OCI-LY1 (cell line): ENCODE measurements at regions not wholly inside any gene's neighbourhood (a gene's known extent, or its start where the extent isn't known, plus 50 kb on each side); places are given as distances from the start of the nearest gene placed in this dataset.

Experiments
- EZH2 ChIP-seq: fragments of 200-600 bp; sonication (generic), shearing (Covaris generic); IDR thresholded peaks from 2 replicates; pipeline ENCODE4 v1.8.0; 2017; ENCODE audit warnings: borderline replicate concordance, mixed run types, mild to moderate bottlenecking, antibody characterized with exemption, low read length, moderate library complexity, mixed read lengths
- TF ChIP-seq, protein P1 (sequence below): fragments of 200-600 bp; sonication (generic), shearing (Covaris generic); IDR thresholded peaks from 2 replicates; pipeline ENCODE4 v1.5.1; 2017; ENCODE audit warnings: mild to moderate bottlenecking, antibody characterized with exemption, low read length, moderate library complexity, mixed read lengths

DNA sequence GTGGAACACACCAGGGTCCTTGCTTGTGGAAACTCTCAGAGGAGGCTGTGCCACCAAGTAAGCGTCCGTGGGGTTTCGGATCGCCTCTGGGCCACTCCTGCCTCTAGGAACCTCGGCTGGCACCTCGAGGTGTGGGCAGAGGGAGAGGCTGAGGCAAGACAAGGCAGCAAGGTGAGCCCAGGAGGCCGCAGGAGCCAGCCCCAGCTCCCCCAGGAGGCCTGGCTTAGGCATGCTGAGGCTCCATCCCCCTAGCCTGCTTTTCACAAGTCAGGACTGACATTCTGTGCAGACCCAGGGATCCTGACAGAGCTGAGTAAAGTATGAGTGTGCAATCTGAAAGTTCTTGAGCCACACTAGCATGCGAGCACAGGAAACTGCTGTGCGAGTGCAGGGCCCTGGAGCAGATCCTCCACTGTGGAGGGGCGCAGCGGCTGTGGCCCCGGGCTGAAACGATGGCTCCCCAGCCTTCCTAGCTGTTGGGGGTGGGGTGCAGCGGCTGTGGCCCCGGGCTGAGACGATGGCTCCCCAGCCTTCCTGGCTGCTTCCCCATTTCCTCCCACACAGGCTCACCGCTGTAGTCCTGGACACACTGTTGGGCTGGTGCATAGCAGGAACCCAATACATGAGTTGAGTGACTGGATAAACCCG is 75.2 kb upstream of the CD93 start:
- TF ChIP-seq, protein P1, sequence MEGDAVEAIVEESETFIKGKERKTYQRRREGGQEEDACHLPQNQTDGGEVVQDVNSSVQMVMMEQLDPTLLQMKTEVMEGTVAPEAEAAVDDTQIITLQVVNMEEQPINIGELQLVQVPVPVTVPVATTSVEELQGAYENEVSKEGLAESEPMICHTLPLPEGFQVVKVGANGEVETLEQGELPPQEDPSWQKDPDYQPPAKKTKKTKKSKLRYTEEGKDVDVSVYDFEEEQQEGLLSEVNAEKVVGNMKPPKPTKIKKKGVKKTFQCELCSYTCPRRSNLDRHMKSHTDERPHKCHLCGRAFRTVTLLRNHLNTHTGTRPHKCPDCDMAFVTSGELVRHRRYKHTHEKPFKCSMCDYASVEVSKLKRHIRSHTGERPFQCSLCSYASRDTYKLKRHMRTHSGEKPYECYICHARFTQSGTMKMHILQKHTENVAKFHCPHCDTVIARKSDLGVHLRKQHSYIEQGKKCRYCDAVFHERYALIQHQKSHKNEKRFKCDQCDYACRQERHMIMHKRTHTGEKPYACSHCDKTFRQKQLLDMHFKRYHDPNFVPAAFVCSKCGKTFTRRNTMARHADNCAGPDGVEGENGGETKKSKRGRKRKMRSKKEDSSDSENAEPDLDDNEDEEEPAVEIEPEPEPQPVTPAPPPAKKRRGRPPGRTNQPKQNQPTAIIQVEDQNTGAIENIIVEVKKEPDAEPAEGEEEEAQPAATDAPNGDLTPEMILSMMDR: no peak
- no peak for TF ChIP-seq EZH2
